HepG2 (cell line): ENCODE measurements at regions not wholly inside any gene's neighbourhood (a gene's known extent, or its start where the extent isn't known, plus 50 kb on each side); places are given as distances from the start of the nearest gene placed in this dataset.

ENCODE experiments used
- ATAC-seq: fragments of 200-7000 bp; cut with Tn5 transposase; 3 replicates; pipeline ENCODE4 v1.9.1; 2020; ENCODE audit warnings: mild to moderate bottlenecking, moderate library complexity
- BruUV-seq: library from RNA; stranded (reverse); fragments of 400-500 nt; replicated peaks from 2 replicates; lab custom pipeline; 2021; lab: Mats Ljungman, UMichigan
- CTCF ChIA-PET: fragments of 300-600 bp; formaldehyde crosslinking; extraction: SDS; loops from one replicate; lab custom pipeline; 2021; ENCODE audit warnings: low total read pairs, inconsistent platforms, low intra/inter-chr PET ratio; lab: Yijun Ruan, JAX
- POLR2A ChIA-PET: fragments of 350-600 bp; sonication (Branson Sonifier 250); formaldehyde crosslinking; loops from one replicate; lab custom pipeline; 2020; ENCODE audit warnings: antibody characterized with exemption, inconsistent platforms; lab: Yijun Ruan, JAX
- DNase-seq: peaks from one replicate; pipeline ENCODE4 v3.0.0-alpha.2; 2015; ENCODE audit warnings: low spot score
- FAIRE-seq: peaks from 3 replicates; lab custom pipeline; 2011; peaks lifted over from hg19 to GRCh38; lab: Jason Lieb, UNC
- H2AFZ ChIP-seq: one replicate; pipeline ENCODE4 v1.6.1; 2011; ENCODE audit warnings: low read length, inconsistent platforms
- H3K27ac ChIP-seq: fragments of 300-600 bp; 3 replicates; pipeline ENCODE4 v1.8.0; 2011; ENCODE audit warnings: mixed run types, mild to moderate bottlenecking, mixed read lengths, low read length, inconsistent platforms; ENCODE audit not compliant: insufficient read depth; ENCODE audit errors: extremely low read length
- H3K27me3 ChIP-seq, 2 experiments: fragments of 200-600 bp in 1 of 2; 2 replicates in 1 of 2; 3 replicates in 1 of 2; pipeline versions ENCODE4 v1.6.0 to v1.8.0; 2011; ENCODE audit warnings: low read length in 2 of 2, mild to moderate bottlenecking in 2 of 2, moderate library complexity in 2 of 2, inconsistent platforms in 1 of 2; ENCODE audit not compliant: insufficient read depth in 2 of 2, control insufficient read depth in 1 of 2
- H3K36me3 ChIP-seq, 2 experiments: fragments of 200-600 bp in 1 of 2; replicated peaks in 1 of 2; 2 replicates in 1 of 2; 3 replicates in 1 of 2; pipeline versions ENCODE4 v1.5.1 to v1.8.0; 2011; ENCODE audit warnings: low read length in 2 of 2, inconsistent platforms in 1 of 2; ENCODE audit not compliant: insufficient read depth in 2 of 2, control insufficient read depth in 1 of 2
- H3K4me1 ChIP-seq: 2 replicates; pipeline ENCODE4 v1.5.1; 2012; ENCODE audit warnings: low read length, inconsistent platforms; ENCODE audit not compliant: insufficient read depth
- H3K4me2 ChIP-seq: 2 replicates; pipeline ENCODE4 v1.6.0; 2011; ENCODE audit warnings: low read depth, low read length, inconsistent platforms
- H3K4me3 ChIP-seq, 3 experiments: fragments of 200-600 bp in 1 of 3; sonication (generic), shearing (Covaris generic) in 1 of 3; replicated peaks in 1 of 3; 2 replicates each; pipeline ENCODE4 v1.5.1; 2011 to 2016; ENCODE audit warnings: low read length in 3 of 3, inconsistent platforms in 2 of 3, low read depth in 2 of 3, mild to moderate bottlenecking in 2 of 3, control low read depth in 1 of 3, mixed read lengths in 1 of 3; ENCODE audit not compliant: insufficient read depth in 1 of 3
- H3K79me2 ChIP-seq: one replicate; pipeline ENCODE4 v1.6.1; 2011; ENCODE audit warnings: low read length, inconsistent platforms; ENCODE audit not compliant: insufficient read depth
- H3K9ac ChIP-seq: 2 replicates; pipeline ENCODE4 v1.6.0; 2011; ENCODE audit warnings: mild to moderate bottlenecking, low read depth, low read length, inconsistent platforms; ENCODE audit not compliant: insufficient read depth
- H3K9me3 ChIP-seq: 2 replicates; pipeline ENCODE4 v1.5.1; 2012; ENCODE audit warnings: mild to moderate bottlenecking, low read length
- H4K20me1 ChIP-seq: 2 replicates; pipeline ENCODE4 v1.6.0; 2011; ENCODE audit warnings: inconsistent platforms, mild to moderate bottlenecking, low read length, moderate library complexity; ENCODE audit not compliant: insufficient read depth
- AFF4 ChIP-seq: sonication (generic); formaldehyde crosslinking; IDR thresholded peaks from 2 replicates; pipeline ENCODE4 v1.4.0; 2020; ENCODE audit warnings: missing genetic modification reagents
- ATF3 ChIP-seq: sonication (generic); formaldehyde crosslinking; IDR thresholded peaks from 2 replicates; pipeline ENCODE4 v1.4.0; 2020; ENCODE audit warnings: missing genetic modification reagents
- DMAP1 ChIP-seq: IDR thresholded peaks from 2 replicates; pipeline ENCODE4 v1.6.1; 2016
- DMTF1 ChIP-seq: sonication (generic); formaldehyde crosslinking; IDR thresholded peaks from 2 replicates; pipeline ENCODE4 v1.4.0; 2020; ENCODE audit warnings: mild to moderate bottlenecking, missing genetic modification reagents
- HDAC6 ChIP-seq: fragments of 200-600 bp; sonication (generic); IDR thresholded peaks from 2 replicates; pipeline ENCODE4 v1.7.0; 2017; ENCODE audit warnings: mild to moderate bottlenecking, antibody characterized with exemption, low read length, low read depth
- HNRNPH1 ChIP-seq: fragments of 200-400 bp; formaldehyde crosslinking; optimal IDR thresholded peaks from 2 replicates; pipeline ENCODE3; 2017; ENCODE audit warnings: mild to moderate bottlenecking, low read depth, low read length
- JUND ChIP-seq: sonication (generic); formaldehyde crosslinking; IDR thresholded peaks from 2 replicates; pipeline ENCODE4 v1.8.0; 2022; ENCODE audit warnings: mild to moderate bottlenecking, missing genetic modification reagents
- NR2F2 ChIP-seq: IDR thresholded peaks from 2 replicates; pipeline ENCODE4 v1.6.1; 2012; ENCODE audit warnings: low read depth, inconsistent platforms, borderline replicate concordance
- RNF219 ChIP-seq: sonication (generic); formaldehyde crosslinking; IDR thresholded peaks from 2 replicates; pipeline ENCODE4 v1.5.0; 2020; ENCODE audit warnings: mild to moderate bottlenecking, missing genetic modification reagents
- RXRB ChIP-seq: IDR thresholded peaks from 2 replicates; pipeline ENCODE4 v1.6.1; 2016; ENCODE audit warnings: borderline replicate concordance, missing genetic modification reagents, missing compliant biosample characterization
- SRSF4 ChIP-seq: fragments of 200-400 bp; formaldehyde crosslinking; IDR thresholded peaks from one replicate; pipeline ENCODE4 v1.6.1; 2018; ENCODE audit warnings: mild to moderate bottlenecking, low read depth, low read length, moderate library complexity; ENCODE audit not compliant: poor library complexity, severe bottlenecking
- STAG1 ChIP-seq: sonication (generic); formaldehyde crosslinking; IDR thresholded peaks from 2 replicates; pipeline ENCODE4 v1.4.0; 2020; ENCODE audit warnings: missing genetic modification reagents
- TCF7 ChIP-seq: sonication (generic); IDR thresholded peaks from 2 replicates; pipeline ENCODE4 v1.6.1; 2016; ENCODE audit warnings: antibody characterized with exemption, low read depth
- ZNF878 ChIP-seq: sonication (generic); formaldehyde crosslinking; IDR thresholded peaks from 2 replicates; pipeline ENCODE4 v1.8.1; 2023; ENCODE audit warnings: mild to moderate bottlenecking, missing genetic modification reagents, moderate library complexity
- ZSCAN5A ChIP-seq: sonication (generic); formaldehyde crosslinking; IDR thresholded peaks from 2 replicates; pipeline ENCODE4 v1.8.0; 2022; ENCODE audit warnings: mild to moderate bottlenecking, missing genetic modification reagents, borderline replicate concordance
- WGBS: methylation state at CpG from one replicate; pipeline ENCODE4 v1.1.6; 2017; ENCODE audit warnings: low lambda C conversion rate; 5-methylcytosine and 5-hydroxymethylcytosine counted together
- in situ Hi-C: cut with HindIII; loops from 2 replicates; pipeline ENCODE4 v1.10.0; 2017; ENCODE audit warnings: low pct_unique_long_range_greater_than_20kb; ENCODE audit not compliant: extremely low pct_ligation_motif_present
- intact Hi-C: fragments of 100-400 bp; cut with micrococcal nuclease; formaldehyde crosslinking; loops from one replicate; pipeline ENCODE4 v1.10.0; 2022; ENCODE audit not compliant: unreplicated experiment

GRCh38 chr4:171242831-171243230 lies 570.4 kb upstream of the GALNTL6 start:
- DNase-seq (no peak), ATAC-seq (no peak), FAIRE-seq (no peak)
- ChIA-PET POLR2A (no interaction called here), CTCF (no interaction called here)
- Histone ChIP-seq H3K9ac (no peak overlapping the region), H3K9me3 (no peaks in the 10 kb centered on the region), H4K20me1 (no peaks in the 10 kb centered on the region), H3K4me3 (no peak overlapping the region), H3K27ac (no peak overlapping the region), H3K79me2 (no peaks in the 10 kb centered on the region), H3K4me1 (no peaks in the 10 kb centered on the region), H3K4me2 (no peak overlapping the region), H3K36me3 (no peaks in the 10 kb centered on the region), H3K27me3 (no peaks in the 10 kb centered on the region; a peak in 1 of 5 replicates), H2AFZ (no peak overlapping the region)
- 2% methylated on average over 2 of the region's 2 CpGs for WGBS
- in situ Hi-C loops (no loop called here), intact Hi-C loops (no loop called here)
- no TSS peak for BruUV-seq
- TF ChIP-seq RNF219 (CRISPR knock-in tag): no peak
- TF ChIP-seq ZSCAN5A (CRISPR knock-in tag): no peak
- no peak for TF ChIP-seq HDAC6
- TF ChIP-seq HNRNPH1: no peak
- TF ChIP-seq ZNF878 (CRISPR knock-in tag): no peak
- no peak for TF ChIP-seq DMTF1 (CRISPR knock-in tag)
- TF ChIP-seq DMAP1 (CRISPR knock-in tag): no peak
- TF ChIP-seq ATF3 (CRISPR knock-in tag): no peak
- TF ChIP-seq NR2F2: no peak
- TF ChIP-seq TCF7: no peak
- TF ChIP-seq AFF4 (CRISPR knock-in tag): no peak
- TF ChIP-seq JUND: no peak
- TF ChIP-seq RXRB (CRISPR knock-in tag): no peak
- no peak for TF ChIP-seq STAG1 (CRISPR knock-in tag)
- no peak for TF ChIP-seq SRSF4
